GM18868 (cell line): ENCODE measurements at regions not wholly inside any gene's neighbourhood (a gene's known extent, or its start where the extent isn't known, plus 50 kb on each side); places are given as distances from the start of the nearest gene placed in this dataset.

ENCODE experiments used
- ATAC-seq: cut with Tn5 transposase; IDR thresholded peaks from one replicate; pipeline ENCODE4 v1.9.1; 2021; ENCODE audit warnings: mild to moderate bottlenecking, moderate library complexity; ENCODE audit not compliant: unreplicated experiment

DNA sequence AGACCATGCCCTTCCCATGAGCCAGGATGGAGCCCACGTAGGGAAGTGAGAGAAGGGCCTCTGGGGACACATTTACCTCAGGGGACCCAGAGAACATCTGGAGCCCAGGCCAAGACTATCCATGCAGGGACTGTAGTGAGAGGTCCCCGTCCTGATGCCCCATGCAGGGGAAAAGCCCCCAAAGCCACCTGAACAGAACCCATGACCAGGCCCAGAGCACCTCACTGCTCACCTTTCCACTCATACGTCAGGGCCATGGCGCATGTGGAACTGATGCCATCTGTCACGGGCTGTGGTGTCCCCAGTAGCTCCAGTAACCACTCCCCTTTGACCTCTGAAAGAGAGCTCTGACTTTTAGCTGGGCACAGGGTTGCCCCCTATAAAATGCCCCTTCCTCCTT lies 106.5 kb upstream of the TEX51 start:
- no peak for ATAC-seq

DNA sequence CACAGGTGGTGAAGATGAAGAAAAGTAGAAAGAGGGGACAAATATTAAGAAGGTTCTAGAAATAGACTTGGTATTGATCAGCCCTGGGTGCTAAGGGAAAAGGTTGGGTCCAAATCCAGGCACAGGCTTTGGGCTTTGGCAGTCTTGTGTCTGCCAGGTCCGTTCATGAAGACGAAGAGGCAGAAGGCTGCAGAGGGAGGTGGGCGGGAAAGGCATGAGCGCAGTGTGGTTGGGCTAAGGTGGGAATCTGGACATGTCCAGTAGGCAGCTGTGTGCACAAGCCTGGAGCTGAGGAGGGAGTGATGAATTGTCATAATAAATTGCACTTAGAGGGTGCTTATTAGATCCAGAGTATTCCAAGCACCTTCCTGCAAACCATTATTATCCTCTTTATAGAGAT lies 105.7 kb upstream of the TEX51 start:
- no peak for ATAC-seq

DNA sequence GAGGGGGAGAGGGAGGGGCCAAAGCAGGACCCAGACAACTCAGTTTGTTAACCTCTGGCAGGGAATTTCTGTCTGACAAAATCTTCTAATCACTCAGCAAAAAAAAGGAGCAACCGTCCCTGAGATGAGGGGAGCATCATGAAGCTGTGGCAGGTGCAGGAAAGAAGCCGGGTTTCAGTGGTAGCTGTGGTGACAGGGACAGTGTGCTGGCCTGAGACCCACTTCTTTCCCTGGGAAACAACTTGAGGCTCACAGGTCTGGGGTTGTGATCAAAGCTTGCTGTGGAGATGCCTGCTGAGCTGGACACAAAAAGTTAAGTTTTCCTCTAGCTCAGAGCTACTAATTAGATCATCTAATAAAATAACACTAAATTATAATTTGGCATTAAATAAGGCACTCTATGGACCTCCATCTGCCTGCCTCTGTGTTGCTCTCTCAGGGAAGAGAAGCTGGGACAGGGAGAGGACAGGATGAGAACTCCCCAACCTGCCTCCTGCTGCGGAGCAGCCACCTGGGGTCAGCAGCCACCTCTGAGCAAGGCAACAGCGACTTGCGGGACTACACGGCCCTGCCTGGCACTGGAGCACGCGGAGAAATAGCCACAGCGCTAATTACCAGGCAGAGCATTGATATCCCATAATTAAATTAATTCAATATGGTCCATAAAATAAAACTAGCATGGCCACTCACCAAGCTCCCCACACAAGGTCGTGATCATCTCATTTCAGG lies 104.6 kb upstream of the TEX51 start:
- ATAC-seq: no peak

DNA sequence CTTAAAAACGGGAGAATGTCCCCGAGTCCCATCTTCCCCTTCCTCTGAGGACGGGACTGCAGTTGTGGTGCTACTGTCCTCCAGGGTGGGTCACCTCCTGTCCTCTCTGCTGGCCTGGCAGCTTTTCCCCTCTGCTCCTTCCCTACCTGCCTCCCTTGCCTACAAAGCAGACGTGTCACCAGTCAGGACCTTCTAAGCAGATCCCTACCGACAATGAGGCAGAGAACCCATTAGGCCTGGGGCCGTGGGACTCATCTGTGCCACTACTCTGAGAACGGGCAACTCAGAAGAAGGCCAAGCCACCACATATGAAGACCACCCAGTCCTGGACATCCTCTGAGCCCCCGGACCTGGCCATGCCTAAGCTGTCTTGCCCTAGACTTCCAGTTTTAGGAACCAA lies 103.0 kb upstream of the TEX51 start:
- no peak for ATAC-seq

DNA sequence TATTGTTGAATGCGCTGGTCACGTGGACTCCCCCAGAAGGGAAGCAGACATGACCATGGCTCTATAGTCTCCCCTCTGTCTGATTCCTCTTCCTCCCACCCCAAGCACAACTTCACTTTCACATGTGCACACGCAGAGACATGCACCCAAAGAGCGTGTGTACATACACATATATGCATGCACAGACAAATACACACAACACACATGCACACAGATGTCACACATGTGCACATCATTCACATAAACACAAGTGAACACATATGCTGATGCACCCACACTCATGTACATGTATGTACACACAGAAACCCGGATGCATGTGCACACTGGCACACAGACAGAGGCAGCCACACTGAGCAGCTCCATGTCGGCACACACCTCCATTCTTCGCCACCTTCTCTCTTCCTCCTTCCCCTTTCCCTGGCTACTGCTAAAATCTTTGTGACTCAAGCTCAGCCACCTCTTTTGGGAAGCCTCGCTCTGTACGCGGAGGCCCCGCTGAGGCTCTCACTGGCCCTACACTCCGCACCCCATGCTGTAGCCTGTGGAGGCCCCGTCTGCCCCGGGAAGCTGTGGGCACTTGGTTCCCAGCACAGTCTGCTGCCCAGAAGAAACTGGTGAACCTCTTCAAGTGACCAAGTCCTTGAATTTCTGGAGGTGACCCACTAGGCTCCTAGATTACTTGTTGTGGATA lies 101.6 kb upstream of the TEX51 start:
- no peak for ATAC-seq

DNA sequence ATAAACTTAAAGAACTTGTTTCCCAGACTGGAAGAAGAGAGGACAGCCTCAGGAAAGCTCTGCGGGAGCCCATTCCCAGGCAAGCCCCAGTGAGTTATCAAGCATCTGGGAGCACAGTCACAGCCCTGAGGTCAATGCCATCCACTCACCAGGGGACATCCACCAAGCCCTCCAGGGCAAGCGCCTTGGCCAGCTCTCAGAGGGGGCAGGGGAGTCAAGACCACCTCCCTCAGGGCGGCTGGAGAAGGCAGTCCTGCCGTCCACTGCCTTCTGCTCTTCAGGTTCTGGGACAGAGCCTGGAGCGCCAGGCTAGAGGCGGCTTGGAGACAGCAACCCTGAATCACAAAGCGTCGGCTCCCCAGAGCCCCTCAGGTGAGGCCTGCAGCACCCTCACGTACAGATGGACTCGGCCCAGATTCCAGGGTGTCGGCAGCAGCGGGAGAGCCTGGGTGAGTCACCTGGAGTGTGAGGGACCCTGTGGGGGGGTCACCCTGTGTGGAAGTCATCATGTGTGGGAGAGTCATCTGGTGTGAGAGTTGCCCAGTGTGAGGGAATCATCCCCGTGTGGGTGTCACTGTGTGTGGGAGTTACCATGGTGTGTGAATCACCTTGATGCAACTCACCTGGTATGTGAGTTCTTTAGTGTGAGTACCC lies 100.9 kb upstream of the TEX51 start:
- no peak for ATAC-seq

DNA sequence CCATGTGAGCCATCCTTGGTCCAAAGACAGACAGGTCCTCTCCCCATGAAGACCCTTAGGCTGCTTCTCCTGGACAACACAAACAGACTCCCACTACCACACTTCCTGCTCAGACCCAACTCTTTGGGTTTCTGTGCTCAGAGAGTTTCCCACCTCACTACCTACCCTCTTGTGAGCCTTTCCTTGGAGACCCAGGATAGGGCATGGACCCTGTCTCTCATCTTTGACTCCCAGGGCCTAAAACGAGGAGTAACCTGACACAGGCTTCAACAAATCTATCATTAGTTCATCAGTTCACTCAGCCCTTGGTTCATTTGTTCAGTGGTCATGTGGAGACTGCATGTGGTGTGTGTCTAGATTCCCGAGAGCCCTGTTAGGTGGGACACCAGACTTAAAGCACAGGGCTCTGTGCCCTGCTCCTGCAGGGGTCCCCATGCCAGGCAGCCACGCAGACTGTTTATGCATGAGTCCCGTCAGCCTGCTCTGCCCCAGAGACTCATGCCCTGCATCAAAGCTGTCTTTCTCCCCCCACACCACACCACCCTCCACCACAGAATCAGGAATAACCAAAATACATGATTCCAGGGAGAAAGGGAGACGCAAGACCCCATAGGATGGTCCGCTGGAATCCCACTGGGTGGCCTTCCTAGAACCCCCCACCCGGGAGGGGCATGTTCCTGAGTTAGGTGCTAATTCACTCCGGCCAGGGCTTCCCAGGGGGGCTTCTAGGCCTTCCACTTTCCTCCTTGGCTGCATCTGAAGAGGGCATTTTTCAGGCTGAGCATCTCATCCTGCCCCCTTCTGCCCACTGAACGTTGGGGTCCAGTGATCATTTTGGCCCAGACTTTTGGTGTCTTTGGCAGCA lies 100.2 kb upstream of the TEX51 start:
- no peak for ATAC-seq

DNA sequence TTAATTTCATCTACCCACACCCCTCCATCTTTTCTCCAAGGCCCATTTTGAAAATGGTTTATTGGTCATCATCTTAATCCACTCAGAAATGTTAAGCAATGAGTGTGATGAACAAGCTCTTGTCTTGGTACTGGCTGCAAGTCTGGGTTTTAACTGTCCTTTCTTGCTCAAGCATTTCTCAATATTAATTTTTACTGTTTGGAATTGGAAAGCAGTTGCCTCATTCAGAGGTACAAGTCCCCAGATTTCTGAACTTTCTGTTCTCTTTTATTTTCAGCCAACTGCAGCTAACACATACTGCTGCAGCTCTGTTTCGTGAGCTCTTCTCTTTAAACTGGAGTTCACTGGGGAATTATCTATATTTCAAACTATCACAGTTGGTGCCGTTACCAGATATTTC lies 99.4 kb upstream of the TEX51 start:
- ATAC-seq: no peak

DNA sequence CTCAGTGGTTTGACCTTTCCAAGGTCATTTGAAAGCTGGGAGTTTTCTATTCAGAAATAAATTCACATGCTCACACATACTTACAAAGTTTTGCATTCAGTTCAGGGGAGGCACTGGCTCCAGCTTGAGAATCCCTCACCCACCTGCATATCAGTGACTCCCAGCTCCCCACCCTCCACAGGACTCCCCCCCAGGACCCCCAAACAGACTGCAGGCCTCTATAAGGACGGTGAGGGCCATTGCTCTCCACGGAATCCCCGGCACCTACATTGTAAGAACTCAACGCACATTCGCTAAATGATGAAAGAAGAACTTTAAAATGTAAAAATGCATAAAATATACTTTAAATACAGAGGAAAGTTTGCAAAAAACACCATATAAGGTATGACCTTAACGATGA lies 97.2 kb upstream of the TEX51 start:
- ATAC-seq: no peak

DNA sequence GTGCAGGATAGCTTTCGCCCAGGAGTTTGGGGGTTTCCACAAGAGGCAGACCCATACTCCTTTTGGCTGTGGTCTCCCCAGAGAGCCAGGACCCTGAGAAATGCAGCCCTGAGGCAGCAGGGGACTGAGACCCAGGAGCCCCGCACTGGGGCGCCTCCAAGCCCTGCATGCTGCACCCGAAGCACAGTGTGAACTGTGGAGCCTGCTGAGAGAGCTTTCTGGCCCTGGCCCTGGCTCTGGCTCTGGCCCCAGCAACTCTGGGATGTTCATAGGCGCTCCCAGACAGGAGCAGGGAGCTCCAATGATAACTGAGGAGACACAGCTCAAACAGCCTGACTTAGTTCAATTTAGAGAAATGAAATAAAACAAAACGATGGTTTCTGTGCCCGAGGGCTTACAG lies 96.4 kb upstream of the TEX51 start:
- no peak for ATAC-seq

DNA sequence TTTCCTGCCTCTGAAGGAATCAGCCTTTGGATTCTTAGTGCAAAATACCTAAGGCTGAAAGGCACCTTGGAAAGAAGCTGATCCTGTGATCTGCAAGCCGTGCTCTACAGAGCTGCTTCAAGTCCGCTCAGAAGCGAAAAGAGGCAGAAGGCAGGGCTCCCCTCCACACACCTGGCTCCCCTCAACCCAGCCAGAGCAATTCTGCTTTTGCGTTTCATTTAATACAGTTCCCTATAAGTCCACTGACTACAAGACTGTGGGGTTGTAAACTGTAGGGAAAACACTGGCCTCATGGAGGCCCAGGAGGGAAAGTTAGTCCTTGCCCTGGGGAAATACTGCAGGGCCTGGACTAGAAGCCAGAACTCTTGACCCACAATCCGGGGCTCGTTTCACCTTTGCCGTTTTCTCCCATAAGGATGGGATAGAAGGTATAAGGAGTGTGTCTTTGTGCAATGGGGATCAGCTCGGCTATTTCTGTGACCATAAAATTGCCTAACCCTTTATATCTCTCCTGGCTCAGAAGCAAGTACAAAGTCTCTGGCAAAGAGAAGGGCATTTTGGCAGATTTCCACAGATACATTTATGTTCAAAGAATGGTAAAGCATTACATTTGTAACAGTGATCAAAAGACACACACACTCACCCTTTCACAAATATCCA lies 95.8 kb upstream of the TEX51 start:
- no peak for ATAC-seq

DNA sequence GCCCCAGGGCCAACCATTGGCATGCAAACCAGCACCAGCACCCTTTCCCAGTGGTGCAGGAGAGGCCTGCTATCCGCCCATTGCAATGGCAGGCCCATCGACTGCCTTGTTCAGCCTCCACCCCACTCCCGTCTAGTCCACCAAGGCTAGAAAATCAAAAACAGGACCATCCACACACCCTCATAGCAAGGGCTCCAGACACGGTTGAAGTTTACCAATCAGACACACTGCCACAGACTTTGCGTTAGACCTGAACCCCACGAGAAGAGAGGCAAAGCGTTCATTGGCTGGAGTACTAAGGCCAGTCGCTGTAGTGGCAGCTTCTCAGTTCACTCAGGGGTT lies 95.3 kb upstream of the TEX51 start:
- ATAC-seq: no peak

DNA sequence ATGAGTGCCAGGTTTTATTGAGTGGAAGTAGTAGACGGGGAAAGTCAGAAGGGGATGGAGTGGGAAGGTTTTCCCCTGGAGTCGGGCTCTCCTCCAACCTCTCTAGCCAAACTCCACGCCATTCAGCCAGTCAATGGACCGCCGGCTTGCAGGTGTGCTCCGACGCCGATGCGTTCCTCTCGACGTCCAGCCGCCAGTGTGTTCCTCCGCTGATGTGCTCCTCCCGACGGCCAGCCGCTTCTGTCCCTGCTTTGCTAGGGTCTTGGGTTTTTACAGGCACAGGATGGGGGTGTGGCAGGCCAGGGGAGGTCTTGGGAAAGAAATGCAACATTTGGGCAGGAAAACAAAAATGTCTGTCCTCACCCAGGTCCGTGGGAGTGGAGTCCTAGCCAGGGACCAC lies 94.3 kb upstream of the TEX51 start:
- ATAC-seq: no peak

DNA sequence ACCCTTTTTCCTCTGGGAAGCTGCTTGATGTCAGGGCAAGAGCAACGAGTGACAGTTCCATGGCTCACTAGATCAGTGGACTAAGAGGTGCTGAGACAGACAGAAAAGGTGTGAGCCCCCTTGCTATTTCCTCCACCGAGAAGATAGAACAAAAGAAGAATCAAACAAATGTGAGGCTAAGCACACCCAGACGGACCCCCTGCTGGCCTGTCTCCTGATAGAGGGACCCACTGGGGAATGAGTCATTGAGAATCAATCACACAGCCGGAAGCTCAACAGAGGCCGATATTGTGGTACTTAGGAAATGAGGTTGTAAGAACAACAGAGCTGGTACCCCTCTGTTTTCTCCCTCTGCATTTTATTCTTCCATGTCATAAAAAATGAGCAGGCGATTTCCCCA lies 89.8 kb upstream of the TEX51 start:
- no peak for ATAC-seq

DNA sequence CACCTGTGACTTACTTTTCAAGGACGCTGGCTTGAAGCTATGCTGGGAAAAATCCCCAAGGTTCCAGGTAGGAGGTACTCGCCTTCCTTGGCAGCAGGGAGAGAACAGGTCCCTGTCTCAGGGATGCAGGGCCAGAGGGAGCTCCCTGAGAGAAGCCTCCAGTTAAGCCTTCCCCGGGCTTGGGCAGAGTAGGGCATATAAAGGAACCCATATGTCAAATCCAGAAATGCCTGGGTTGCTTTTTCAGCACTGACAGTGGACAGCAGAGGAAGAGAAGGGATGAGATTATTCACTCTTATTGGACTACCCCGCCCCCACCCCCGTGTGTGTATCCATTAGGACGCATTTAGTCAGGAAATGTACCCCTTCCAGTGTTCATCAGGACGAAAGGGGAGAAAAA lies 89.3 kb upstream of the TEX51 start:
- ATAC-seq: no peak

DNA sequence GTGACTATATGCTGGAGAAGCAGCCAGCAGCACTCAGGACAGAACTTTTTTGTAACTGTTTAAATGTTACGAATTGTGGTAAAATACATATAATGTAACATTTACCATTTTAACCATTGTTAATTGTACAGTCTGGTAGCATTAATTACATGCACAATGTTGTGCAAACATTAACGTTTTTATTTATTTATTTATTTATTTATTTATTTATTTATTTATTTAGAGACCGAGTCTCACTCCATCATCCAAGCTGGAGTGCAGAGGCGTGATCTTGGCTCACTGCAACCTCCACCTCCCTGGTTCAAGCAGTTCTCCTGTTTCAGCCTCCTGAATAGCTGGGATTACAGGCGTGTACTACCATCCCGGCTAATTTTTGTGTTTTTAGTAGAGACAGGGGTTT lies 88.7 kb upstream of the TEX51 start:
- no peak for ATAC-seq

DNA sequence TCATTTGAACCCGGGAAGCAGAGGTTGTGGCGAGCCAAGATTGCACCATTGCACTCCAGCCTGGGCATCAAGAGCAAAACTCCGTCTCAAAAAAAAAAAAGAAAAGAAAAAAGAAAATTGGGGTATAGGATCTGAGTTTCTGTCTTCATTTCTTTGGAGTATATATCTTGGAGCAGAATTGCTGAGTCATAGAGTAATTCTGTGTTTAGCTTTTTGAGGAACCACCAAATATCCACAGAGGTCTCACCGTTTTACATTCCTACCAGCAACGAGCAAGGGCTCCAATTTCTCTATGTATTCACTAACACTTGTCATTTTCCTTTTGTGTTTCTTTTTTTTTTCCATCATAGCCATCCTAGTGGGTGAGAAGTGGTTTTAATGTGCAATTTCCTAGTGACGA lies 87.6 kb upstream of the TEX51 start:
- ATAC-seq: no peak

DNA sequence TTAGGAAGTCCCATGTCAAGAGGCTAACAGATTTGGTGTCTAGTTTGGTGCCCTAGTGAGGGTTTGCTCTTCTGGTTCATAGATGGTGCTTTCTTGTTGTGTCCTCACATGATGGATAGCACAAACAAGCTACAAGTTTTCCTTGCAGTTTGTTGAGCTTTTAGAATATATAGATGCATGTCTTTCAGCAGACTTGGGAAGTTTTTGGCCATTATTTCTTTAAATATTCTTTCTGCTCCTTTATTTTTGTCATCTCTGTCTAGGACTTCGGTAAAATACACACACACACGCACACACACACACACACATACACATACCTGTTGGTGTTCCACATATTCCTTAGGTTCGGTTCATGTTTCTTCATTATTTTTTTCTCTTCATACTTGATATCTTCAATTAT lies 81.5 kb upstream of the TEX51 start:
- ATAC-seq: no peak

DNA sequence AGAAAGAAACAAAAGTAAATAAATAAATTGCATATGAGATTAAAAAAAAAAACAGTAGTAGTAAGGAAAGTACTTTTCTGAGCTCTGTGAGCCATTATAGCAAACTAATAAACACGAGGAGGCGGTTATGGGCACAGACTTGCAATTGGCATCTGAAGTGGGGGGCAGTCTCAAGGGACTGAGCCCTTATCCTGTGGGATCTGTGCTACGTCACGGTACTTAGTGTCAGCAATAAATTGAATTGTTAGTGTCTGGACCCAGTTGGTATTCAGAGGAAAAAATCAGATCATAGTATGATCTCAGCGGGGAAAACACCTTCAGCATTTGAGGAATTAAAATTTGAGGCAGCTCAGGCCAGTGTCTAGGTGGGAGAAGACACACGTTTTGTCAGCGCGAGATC lies 76.6 kb upstream of the TEX51 start:
- ATAC-seq: no peak

DNA sequence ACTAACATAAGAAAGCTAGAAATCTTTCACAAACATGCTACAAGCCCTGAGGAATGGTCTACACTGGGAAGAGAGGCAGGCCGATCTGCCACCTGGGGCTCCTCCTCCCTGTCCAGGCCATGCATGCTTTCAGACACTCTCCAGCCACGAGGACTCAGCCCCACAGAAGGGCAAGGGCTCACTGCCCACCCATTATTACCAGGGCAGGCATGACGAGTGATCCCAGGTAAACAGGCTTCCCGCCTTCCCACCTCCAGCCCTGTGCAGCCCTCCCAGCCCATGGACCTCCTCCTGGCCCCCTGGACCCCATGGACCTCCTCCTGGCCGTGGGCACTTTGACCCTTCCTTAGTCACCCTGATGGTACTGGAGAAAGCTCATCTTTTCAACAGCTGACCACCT lies 75.8 kb upstream of the TEX51 start:
- ATAC-seq: no peak

DNA sequence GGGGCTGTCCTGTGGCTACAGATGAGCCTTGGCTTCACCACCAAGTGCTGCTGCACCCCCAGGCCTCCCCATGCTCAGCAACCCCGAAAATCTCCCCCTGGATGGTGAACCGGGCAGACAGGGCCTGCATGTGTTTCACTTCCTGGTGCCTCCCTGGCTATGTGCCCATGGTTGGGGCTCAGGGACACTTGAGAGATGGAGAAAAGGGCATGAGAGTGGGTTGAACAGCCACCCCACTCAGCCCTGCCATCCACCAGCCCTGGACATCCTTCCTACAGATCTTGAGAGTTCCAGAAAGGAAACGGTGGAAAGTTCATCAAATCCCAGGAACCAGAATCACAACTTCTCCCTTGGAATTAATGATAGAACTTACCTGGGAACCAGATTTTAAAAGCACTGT lies 74.7 kb upstream of the TEX51 start:
- no peak for ATAC-seq
